ENCODE measurements at regions not wholly inside any gene's neighbourhood (a gene's known extent, or its start where the extent isn't known, plus 50 kb on each side); places are given as distances from the start of the nearest gene placed in this dataset.

DNA sequence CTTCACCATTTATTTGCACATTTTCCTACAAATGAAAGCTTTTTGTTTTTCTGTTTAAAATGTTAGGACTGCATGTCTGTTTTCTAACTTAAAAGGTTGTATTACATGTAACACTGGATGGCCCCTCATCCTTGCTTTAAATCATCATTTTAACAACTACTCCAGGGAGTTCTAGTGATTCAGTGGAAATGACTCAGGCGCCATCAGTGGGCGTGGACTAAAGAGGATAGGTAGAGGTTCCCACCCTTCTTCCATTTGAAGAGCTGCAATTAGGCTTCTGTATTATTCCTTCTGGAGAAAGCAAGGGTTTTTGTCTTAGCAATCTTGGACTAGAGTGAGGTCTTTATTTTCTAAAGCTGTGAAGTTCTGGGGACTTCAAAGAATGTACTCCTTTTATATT, 213.7 kb downstream of the TMEM38B start:
- H3K79me2 ChIP-seq (ENCODE audit: insufficient read depth, low read depth), result no peaks in the 10 kb centered on the region
- TF ChIP-seq, protein P1, sequence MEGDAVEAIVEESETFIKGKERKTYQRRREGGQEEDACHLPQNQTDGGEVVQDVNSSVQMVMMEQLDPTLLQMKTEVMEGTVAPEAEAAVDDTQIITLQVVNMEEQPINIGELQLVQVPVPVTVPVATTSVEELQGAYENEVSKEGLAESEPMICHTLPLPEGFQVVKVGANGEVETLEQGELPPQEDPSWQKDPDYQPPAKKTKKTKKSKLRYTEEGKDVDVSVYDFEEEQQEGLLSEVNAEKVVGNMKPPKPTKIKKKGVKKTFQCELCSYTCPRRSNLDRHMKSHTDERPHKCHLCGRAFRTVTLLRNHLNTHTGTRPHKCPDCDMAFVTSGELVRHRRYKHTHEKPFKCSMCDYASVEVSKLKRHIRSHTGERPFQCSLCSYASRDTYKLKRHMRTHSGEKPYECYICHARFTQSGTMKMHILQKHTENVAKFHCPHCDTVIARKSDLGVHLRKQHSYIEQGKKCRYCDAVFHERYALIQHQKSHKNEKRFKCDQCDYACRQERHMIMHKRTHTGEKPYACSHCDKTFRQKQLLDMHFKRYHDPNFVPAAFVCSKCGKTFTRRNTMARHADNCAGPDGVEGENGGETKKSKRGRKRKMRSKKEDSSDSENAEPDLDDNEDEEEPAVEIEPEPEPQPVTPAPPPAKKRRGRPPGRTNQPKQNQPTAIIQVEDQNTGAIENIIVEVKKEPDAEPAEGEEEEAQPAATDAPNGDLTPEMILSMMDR (conservative IDR thresholded peaks at IDR 0.05; ENCODE audit: low read depth, low read length), result no peak
- no peaks in the 10 kb centered on the region for H4K20me1 ChIP-seq (ENCODE audit: insufficient read depth)
- no peaks in the 10 kb centered on the region for H3K27me3 ChIP-seq (ENCODE audit: insufficient read depth, low read depth)
- H3K4me3 ChIP-seq (IDR thresholded peaks at IDR 0.05; ENCODE audit: insufficient read depth, low read depth, low read length), result no peak overlapping the region
- no peak overlapping the region for H3K9ac ChIP-seq
- no peaks in the 10 kb centered on the region for H3K36me3 ChIP-seq (ENCODE audit: insufficient read depth)
- no peak overlapping the region for H2AFZ ChIP-seq (ENCODE audit: low read depth)
- H3K27ac ChIP-seq, result no peak overlapping the region
- H3K4me2 ChIP-seq, result no peak overlapping the region
- H3K4me1 ChIP-seq (ENCODE audit: low read depth, poor library complexity, severe bottlenecking), result no peaks in the 10 kb centered on the region

DNA sequence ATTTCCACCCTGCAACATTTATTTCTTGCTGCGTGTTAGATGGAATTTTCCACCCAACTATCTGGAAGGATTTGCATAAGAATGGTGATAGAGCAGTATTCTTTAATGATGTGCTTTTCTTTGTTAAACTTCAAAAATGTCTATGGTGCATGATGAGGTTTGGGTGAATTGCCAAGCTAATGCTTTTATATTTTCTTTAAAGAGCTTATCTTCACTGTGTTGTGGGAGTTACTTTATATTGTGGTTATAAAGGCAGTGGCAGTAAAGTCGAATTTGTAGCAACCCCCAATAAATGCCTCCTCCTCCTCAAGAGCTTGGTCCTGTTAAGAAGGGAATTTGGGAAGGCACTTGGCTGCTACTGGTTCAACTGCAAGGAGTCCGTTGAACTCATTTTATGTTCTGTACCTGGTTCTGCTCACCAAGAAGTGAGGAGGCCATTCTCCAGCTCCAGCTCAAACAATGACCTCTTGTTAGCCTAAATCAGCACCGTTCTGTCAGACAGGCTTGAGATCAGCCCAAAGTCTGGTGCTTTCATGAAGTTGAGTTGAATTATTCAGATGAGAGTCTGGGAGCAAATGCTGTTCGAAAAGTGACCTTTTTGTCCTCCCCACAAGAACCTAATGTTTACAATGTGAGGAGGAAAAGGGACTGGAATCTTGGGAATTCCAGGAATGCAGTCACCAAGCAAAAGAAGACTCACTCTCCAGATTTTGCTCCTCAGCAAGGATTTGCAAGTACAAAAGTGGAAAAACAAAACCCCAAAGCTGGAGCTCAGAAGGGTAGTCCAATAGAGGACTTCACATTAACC, 217.0 kb downstream of the TMEM38B start:
- no peak overlapping the region for H3K27ac ChIP-seq
- no peaks in the 10 kb centered on the region for H4K20me1 ChIP-seq (ENCODE audit: insufficient read depth)
- no peaks in the 10 kb centered on the region for H3K79me2 ChIP-seq (ENCODE audit: insufficient read depth, low read depth)
- no peak overlapping the region for H3K4me3 ChIP-seq (IDR thresholded peaks at IDR 0.05; ENCODE audit: insufficient read depth, low read depth, low read length)
- no peak overlapping the region for H3K4me2 ChIP-seq
- H2AFZ ChIP-seq (ENCODE audit: low read depth), result no peak overlapping the region
- no peak overlapping the region for H3K9ac ChIP-seq
- H3K27me3 ChIP-seq (ENCODE audit: insufficient read depth, low read depth), result no peaks in the 10 kb centered on the region
- H3K4me1 ChIP-seq (ENCODE audit: low read depth, poor library complexity, severe bottlenecking), result no peaks in the 10 kb centered on the region
- no peaks in the 10 kb centered on the region for H3K36me3 ChIP-seq (ENCODE audit: insufficient read depth)
- TF ChIP-seq, protein P1 (conservative IDR thresholded peaks at IDR 0.05; ENCODE audit: low read depth, low read length), result no peak

DNA sequence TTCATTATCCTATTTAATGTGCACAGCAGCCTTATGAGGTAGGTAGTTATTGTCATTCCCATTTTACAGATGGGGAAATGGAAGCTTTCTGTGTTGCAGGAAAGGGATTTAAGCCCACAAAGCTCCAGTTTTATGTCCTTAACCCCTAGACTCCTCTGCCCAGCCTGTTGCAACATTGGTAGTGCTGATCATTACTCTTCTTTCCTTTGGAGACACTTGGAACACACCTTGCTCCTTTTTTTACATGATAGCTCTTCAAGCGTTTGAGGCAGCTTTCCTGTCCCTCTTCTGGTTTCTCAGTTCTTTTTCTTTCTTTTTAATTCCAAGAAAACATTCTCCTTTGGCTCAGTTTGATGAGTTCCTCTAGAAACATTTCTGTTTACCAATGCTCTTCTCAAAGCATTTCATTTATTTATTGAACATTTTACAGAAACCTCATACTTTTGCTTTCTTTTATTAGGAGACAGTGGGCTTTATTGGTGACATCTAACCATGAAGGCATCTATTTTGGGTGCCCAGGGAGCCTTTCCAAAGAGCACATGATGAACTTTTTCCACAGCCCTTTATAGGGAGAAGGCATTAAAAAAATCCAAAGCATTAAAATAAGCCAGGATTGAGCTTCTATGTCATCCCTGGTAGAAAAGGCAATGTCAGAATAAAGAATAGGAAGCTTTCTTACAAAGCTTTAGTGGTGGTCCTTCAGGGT, 218.0 kb downstream of the TMEM38B start:
- H3K4me3 ChIP-seq (IDR thresholded peaks at IDR 0.05; ENCODE audit: insufficient read depth, low read depth, low read length), result no peak overlapping the region
- no peak overlapping the region for H2AFZ ChIP-seq (ENCODE audit: low read depth)
- no peak overlapping the region for H3K4me2 ChIP-seq

DNA sequence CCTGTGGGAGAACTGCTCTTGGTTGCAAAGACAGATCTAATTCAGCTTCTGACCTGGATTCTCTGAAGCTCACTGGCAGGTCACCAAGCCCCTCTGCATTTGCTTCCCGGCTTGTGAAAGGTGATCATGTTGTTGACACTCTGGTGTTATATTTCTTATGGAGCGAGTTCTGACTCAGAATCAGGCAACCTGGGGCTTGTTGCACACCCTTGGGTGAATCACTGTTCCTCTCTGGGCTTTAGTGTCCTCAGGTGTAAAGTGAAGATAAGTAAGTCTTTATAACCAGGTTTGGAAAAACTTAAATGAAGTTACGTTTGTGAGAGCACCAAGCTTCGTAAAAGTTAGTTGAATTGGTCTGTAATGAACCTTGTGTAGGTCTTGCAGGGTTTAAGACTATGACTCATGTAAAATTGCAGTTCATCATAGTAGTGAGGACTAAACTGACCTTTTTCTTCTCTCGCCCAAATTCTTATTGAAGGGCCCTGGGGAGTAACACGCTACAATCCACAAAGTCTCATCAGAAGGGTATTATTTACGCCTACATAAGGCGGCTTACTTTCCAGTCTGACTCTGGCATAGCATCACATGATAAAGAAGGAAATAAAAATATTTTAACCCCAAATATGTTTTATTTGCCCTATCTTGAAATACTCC, 218.6 kb downstream of the TMEM38B start:
- Histone ChIP-seq H3K27me3 (ENCODE audit: insufficient read depth, low read depth) (no peaks in the 10 kb centered on the region), H4K20me1 (ENCODE audit: insufficient read depth) (no peaks in the 10 kb centered on the region), H3K4me2 (no peak overlapping the region), H3K9ac (no peak overlapping the region), H3K36me3 (ENCODE audit: insufficient read depth) (no peaks in the 10 kb centered on the region), H3K4me1 (ENCODE audit: low read depth, poor library complexity, severe bottlenecking) (no peaks in the 10 kb centered on the region), H3K4me3 (IDR thresholded peaks at IDR 0.05; ENCODE audit: insufficient read depth, low read depth, low read length) (no peak overlapping the region), H3K79me2 (ENCODE audit: insufficient read depth, low read depth) (no peaks in the 10 kb centered on the region), H2AFZ (ENCODE audit: low read depth) (no peak overlapping the region), H3K27ac (no peak overlapping the region)
- TF ChIP-seq, protein P1 (conservative IDR thresholded peaks at IDR 0.05; ENCODE audit: low read depth, low read length), result no peak

More for the DNA sequence above, 218.0 kb downstream of the TMEM38B start:
- Histone ChIP-seq H3K27me3 (ENCODE audit: insufficient read depth, low read depth) (no peaks in the 10 kb centered on the region), H3K9ac (no peak overlapping the region), H3K79me2 (ENCODE audit: insufficient read depth, low read depth) (no peaks in the 10 kb centered on the region), H4K20me1 (ENCODE audit: insufficient read depth) (no peaks in the 10 kb centered on the region), H3K27ac (no peak overlapping the region), H3K4me1 (ENCODE audit: low read depth, poor library complexity, severe bottlenecking) (no peaks in the 10 kb centered on the region), H3K36me3 (ENCODE audit: insufficient read depth) (no peaks in the 10 kb centered on the region)
- TF ChIP-seq, protein P1 (conservative IDR thresholded peaks at IDR 0.05; ENCODE audit: low read depth, low read length), result no peak

Data from KMS-11 (cell line).